OCI-LY3 (cell line): ENCODE measurements at regions not wholly inside any gene's neighbourhood (a gene's known extent, or its start where the extent isn't known, plus 50 kb on each side); places are given as distances from the start of the nearest gene placed in this dataset.

ENCODE experiments used
- CTCF ChIP-seq: fragments of 200-600, 300-600 bp; sonication (generic); IDR thresholded peaks from 2 replicates; pipeline ENCODE4 v1.5.1; 2014; ENCODE audit warnings: antibody characterized with exemption, low read length, low read depth
- EZH2phosphoT487 ChIP-seq: fragments of 200-600 bp; shearing (Covaris generic); IDR thresholded peaks from 2 replicates; pipeline ENCODE4 v1.6.1; 2018; ENCODE audit warnings: antibody characterized with exemption, mixed run types, low read depth

GRCh38 chr1:221477252-221477651 lies 264.6 kb downstream of the DUSP10 start:
- no peak for TF ChIP-seq CTCF
- no peak for TF ChIP-seq EZH2phosphoT487
